ENCODE measurements at regions not wholly inside any gene's neighbourhood (a gene's known extent, or its start where the extent isn't known, plus 50 kb on each side); places are given as distances from the start of the nearest gene placed in this dataset.

- no peaks in the 10 kb centered on the region for H3K9me3 ChIP-seq
- H3K4me2 ChIP-seq = no peak overlapping the region
- POLR2A ChIA-PET = no interaction called here
- 10% methylated on average over 2 of the region's 2 CpGs for WGBS (ENCODE audit: low lambda C conversion rate)
- no peak overlapping the region for H3K9ac ChIP-seq
- no peaks in the 10 kb centered on the region for H3F3A ChIP-seq (replicated peaks; ENCODE audit: insufficient read depth)
- H3K79me2 ChIP-seq (ENCODE audit: insufficient read depth) = no peaks in the 10 kb centered on the region; the same call in 1 of the 2 replicates
- DNase-seq = no peak
- TF ChIP-seq RAD21 (IDR thresholded peaks at IDR 0.05; ENCODE audit: low read length) (no peak), TEAD4 (IDR thresholded peaks at IDR 0.05; ENCODE audit: borderline replicate concordance, insufficient read depth) (no peak), RXRA (IDR thresholded peaks at IDR 0.05; ENCODE audit: borderline replicate concordance, low read depth) (no peak), FOXM1 (IDR thresholded peaks at IDR 0.05; ENCODE audit: low read depth) (no peak), MEF2A (IDR thresholded peaks at IDR 0.05; ENCODE audit: borderline replicate concordance, low read depth) (no peak), CHD2 (IDR thresholded peaks at IDR 0.05; ENCODE audit: low read length, partially characterized antibody) (no peak), GATA2 (CRISPR knock-in tag; IDR thresholded peaks at IDR 0.05) (no peak), MXI1 (IDR thresholded peaks at IDR 0.05; ENCODE audit: low read depth, low read length) (no peak), TAF1 (IDR thresholded peaks at IDR 0.05; ENCODE audit: borderline replicate concordance, low read depth, low read length) (no peak), ZBTB33 (IDR thresholded peaks at IDR 0.05; ENCODE audit: borderline replicate concordance, low read depth) (no peak), EP300 (IDR thresholded peaks at IDR 0.05; ENCODE audit: borderline replicate concordance in 1 of 2, low read depth in 1 of 2, low read length in 1 of 2) (no peak), SMC3 (IDR thresholded peaks at IDR 0.05; ENCODE audit: low read depth, low read length) (no peak), NRF1 (IDR thresholded peaks at IDR 0.05; ENCODE audit: low read depth, low read length) (no peak), JUND (IDR thresholded peaks at IDR 0.05) (no peak), CTCF (IDR thresholded peaks at IDR 0.05) (no peak), YY1 (IDR thresholded peaks at IDR 0.05; ENCODE audit: low read depth) (no peak), SIN3A (IDR thresholded peaks at IDR 0.05; ENCODE audit: borderline replicate concordance, low read depth, low read length) (no peak)
- TF ChIP-seq, protein P1, sequence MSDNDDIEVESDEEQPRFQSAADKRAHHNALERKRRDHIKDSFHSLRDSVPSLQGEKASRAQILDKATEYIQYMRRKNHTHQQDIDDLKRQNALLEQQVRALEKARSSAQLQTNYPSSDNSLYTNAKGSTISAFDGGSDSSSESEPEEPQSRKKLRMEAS (IDR thresholded peaks at IDR 0.05; ENCODE audit: low read depth) = no peak
- TF ChIP-seq, protein P2, sequence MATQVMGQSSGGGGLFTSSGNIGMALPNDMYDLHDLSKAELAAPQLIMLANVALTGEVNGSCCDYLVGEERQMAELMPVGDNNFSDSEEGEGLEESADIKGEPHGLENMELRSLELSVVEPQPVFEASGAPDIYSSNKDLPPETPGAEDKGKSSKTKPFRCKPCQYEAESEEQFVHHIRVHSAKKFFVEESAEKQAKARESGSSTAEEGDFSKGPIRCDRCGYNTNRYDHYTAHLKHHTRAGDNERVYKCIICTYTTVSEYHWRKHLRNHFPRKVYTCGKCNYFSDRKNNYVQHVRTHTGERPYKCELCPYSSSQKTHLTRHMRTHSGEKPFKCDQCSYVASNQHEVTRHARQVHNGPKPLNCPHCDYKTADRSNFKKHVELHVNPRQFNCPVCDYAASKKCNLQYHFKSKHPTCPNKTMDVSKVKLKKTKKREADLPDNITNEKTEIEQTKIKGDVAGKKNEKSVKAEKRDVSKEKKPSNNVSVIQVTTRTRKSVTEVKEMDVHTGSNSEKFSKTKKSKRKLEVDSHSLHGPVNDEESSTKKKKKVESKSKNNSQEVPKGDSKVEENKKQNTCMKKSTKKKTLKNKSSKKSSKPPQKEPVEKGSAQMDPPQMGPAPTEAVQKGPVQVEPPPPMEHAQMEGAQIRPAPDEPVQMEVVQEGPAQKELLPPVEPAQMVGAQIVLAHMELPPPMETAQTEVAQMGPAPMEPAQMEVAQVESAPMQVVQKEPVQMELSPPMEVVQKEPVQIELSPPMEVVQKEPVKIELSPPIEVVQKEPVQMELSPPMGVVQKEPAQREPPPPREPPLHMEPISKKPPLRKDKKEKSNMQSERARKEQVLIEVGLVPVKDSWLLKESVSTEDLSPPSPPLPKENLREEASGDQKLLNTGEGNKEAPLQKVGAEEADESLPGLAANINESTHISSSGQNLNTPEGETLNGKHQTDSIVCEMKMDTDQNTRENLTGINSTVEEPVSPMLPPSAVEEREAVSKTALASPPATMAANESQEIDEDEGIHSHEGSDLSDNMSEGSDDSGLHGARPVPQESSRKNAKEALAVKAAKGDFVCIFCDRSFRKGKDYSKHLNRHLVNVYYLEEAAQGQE (IDR thresholded peaks at IDR 0.05; ENCODE audit: low read depth, low read length) = no peak
- H3K36me3 ChIP-seq (replicated peaks in 1 of 2; ENCODE audit: control insufficient read depth in 1 of 2, insufficient read depth in 2 of 2, low read length in 1 of 2) = no peaks in the 10 kb centered on the region
- CTCF ChIA-PET = no interaction called here
- no peaks in the 10 kb centered on the region for H4K20me1 ChIP-seq (ENCODE audit: insufficient read depth)
- H2AFZ ChIP-seq (ENCODE audit: low read depth) = no peak overlapping the region
- H3K4me3 ChIP-seq (ENCODE audit: low read depth in 2 of 2, low read length in 1 of 2) = no peak overlapping the region
- H3K9me2 ChIP-seq = no peaks in the 10 kb centered on the region
- no peaks in the 10 kb centered on the region for H3K4me1 ChIP-seq (ENCODE audit: control insufficient read depth in 1 of 2, insufficient read depth in 2 of 2, low read depth in 1 of 2, low read length in 1 of 2)
- H3K27ac ChIP-seq (ENCODE audit: low read depth in 2 of 2, low read length in 1 of 2) = no peak overlapping the region
- no peaks in the 10 kb centered on the region for H3K27me3 ChIP-seq (ENCODE audit: insufficient read depth)
Observed at GRCh38 chr10:81130014-81130413, 592.3 kb downstream of the SH2D4B start.
